Prostate gland (tissue), 2 donors: ENCODE measurements at regions not wholly inside any gene's neighbourhood (a gene's known extent, or its start where the extent isn't known, plus 50 kb on each side); places are given as distances from the start of the nearest gene placed in this dataset.

Source experiments
- CTCF ChIP-seq, 4 experiments: fragments of 200-600 bp in 2 of 4; fragments of 450-650 bp in 2 of 4; sonication (generic) in 2 of 4; IDR thresholded peaks; 1 replicate in 3 of 4; 2 replicates in 1 of 4; pipeline ENCODE4 v1.5.1; 2016 to 2019; ENCODE audit warnings: antibody characterized with exemption in 4 of 4, mild to moderate bottlenecking in 2 of 4, moderate library complexity in 2 of 4
- POLR2A ChIP-seq: fragments of 450-650 bp; IDR thresholded peaks from one replicate; pipeline ENCODE4 v1.6.1; 2016; ENCODE audit warnings: antibody characterized with exemption, mild to moderate bottlenecking
- POLR2AphosphoS5 ChIP-seq: sonication (generic); formaldehyde crosslinking; IDR thresholded peaks from one replicate; pipeline ENCODE4 v1.6.1; 2017; ENCODE audit warnings: antibody characterized with exemption

GRCh38 chr10:29397221-29397620, 108.4 kb downstream of the LYZL1 start:
- TF ChIP-seq CTCF (IDR thresholded peaks at IDR 0.05) (no peak), POLR2A (no peak), POLR2AphosphoS5 (no peak)
